DND-41 (cell line): ENCODE measurements at regions not wholly inside any gene's neighbourhood (a gene's known extent, or its start where the extent isn't known, plus 50 kb on each side); places are given as distances from the start of the nearest gene placed in this dataset.

Source experiments
- EZH2 ChIP-seq: IDR thresholded peaks from 3 replicates; pipeline ENCODE4 v1.6.1; 2012; ENCODE audit warnings: borderline replicate concordance, low read depth, mild to moderate bottlenecking, moderate library complexity, low read length, inconsistent platforms; ENCODE audit not compliant: severe bottlenecking
- TF ChIP-seq, protein P1 (sequence below): IDR thresholded peaks from 2 replicates; pipeline ENCODE4 v1.5.1; 2012; ENCODE audit warnings: borderline replicate concordance, low read length, moderate library complexity, mild to moderate bottlenecking; ENCODE audit not compliant: poor library complexity, severe bottlenecking; ENCODE audit errors: extremely low read depth

GRCh38 chr3:115287198-115287597 is 140.1 kb upstream of the ZBTB20 start:
- TF ChIP-seq, protein P1, sequence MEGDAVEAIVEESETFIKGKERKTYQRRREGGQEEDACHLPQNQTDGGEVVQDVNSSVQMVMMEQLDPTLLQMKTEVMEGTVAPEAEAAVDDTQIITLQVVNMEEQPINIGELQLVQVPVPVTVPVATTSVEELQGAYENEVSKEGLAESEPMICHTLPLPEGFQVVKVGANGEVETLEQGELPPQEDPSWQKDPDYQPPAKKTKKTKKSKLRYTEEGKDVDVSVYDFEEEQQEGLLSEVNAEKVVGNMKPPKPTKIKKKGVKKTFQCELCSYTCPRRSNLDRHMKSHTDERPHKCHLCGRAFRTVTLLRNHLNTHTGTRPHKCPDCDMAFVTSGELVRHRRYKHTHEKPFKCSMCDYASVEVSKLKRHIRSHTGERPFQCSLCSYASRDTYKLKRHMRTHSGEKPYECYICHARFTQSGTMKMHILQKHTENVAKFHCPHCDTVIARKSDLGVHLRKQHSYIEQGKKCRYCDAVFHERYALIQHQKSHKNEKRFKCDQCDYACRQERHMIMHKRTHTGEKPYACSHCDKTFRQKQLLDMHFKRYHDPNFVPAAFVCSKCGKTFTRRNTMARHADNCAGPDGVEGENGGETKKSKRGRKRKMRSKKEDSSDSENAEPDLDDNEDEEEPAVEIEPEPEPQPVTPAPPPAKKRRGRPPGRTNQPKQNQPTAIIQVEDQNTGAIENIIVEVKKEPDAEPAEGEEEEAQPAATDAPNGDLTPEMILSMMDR, result no peak
- TF ChIP-seq EZH2, result no peak
